ENCODE measurements at regions not wholly inside any gene's neighbourhood (a gene's known extent, or its start where the extent isn't known, plus 50 kb on each side); places are given as distances from the start of the nearest gene placed in this dataset.

- no peaks in the 10 kb centered on the region for H3F3A ChIP-seq (ENCODE audit: control insufficient read depth, insufficient read depth)
- H3K4me3 ChIP-seq (ENCODE audit: low read length), result no peak overlapping the region
- no peaks in the 10 kb centered on the region for H3K4me1 ChIP-seq (ENCODE audit: control insufficient read depth, low read length)
- H4K20me1 ChIP-seq (ENCODE audit: control insufficient read depth, insufficient read depth, low read depth, low read length), result no peaks in the 10 kb centered on the region
- no peaks in the 10 kb centered on the region for H3K79me2 ChIP-seq (ENCODE audit: control insufficient read depth, low read length)
- no peak overlapping the region for H3K27ac ChIP-seq (ENCODE audit: low read depth, low read length)
- H3K27me3 ChIP-seq (ENCODE audit: control insufficient read depth, low read length), result no peaks in the 10 kb centered on the region
- no peaks in the 10 kb centered on the region for H3K9me2 ChIP-seq (replicated peaks; ENCODE audit: control insufficient read depth, low read length)
- TF ChIP-seq EZH2phosphoT487 (IDR thresholded peaks at IDR 0.05; ENCODE audit: borderline replicate concordance, low read length), result no peak
- no peak for TF ChIP-seq CTCF (IDR thresholded peaks at IDR 0.05; ENCODE audit: low read depth, low read length, poor library complexity, severe bottlenecking)
- H3K9me3 ChIP-seq (ENCODE audit: control insufficient read depth, insufficient read depth, low read length), result no peaks in the 10 kb centered on the region
- no peak overlapping the region for H3K4me2 ChIP-seq (ENCODE audit: low read length)
- no peaks in the 10 kb centered on the region for H3K36me3 ChIP-seq (ENCODE audit: control insufficient read depth, low read length)
Observed at GRCh38 chr13:105816994-105817393, 718.5 kb downstream of the EFNB2 start.

- Histone ChIP-seq H3K9me3 (ENCODE audit: control insufficient read depth, insufficient read depth, low read length) (no peaks in the 10 kb centered on the region), H3K4me2 (ENCODE audit: low read length) (no peak overlapping the region), H3K4me3 (ENCODE audit: low read length) (no peak overlapping the region), H3K9me2 (replicated peaks; ENCODE audit: control insufficient read depth, low read length) (no peaks in the 10 kb centered on the region), H3F3A (ENCODE audit: control insufficient read depth, insufficient read depth) (no peaks in the 10 kb centered on the region), H3K27me3 (ENCODE audit: control insufficient read depth, low read length) (no peaks in the 10 kb centered on the region), H4K20me1 (ENCODE audit: control insufficient read depth, insufficient read depth, low read depth, low read length) (no peaks in the 10 kb centered on the region), H3K79me2 (ENCODE audit: control insufficient read depth, low read length) (no peaks in the 10 kb centered on the region), H3K36me3 (ENCODE audit: control insufficient read depth, low read length) (no peaks in the 10 kb centered on the region), H3K4me1 (ENCODE audit: control insufficient read depth, low read length) (no peaks in the 10 kb centered on the region), H3K27ac (ENCODE audit: low read depth, low read length) (no peak overlapping the region)
- TF ChIP-seq CTCF (IDR thresholded peaks at IDR 0.05; ENCODE audit: low read depth, low read length, poor library complexity, severe bottlenecking), result no peak
- TF ChIP-seq EZH2phosphoT487 (IDR thresholded peaks at IDR 0.05; ENCODE audit: borderline replicate concordance, low read length), result no peak
Observed at GRCh38 chr13:105814902-105815250, 720.6 kb downstream of the EFNB2 start.

GRCh38 chr13:105814219-105814901, 721.1 kb downstream of the EFNB2 start:
- Histone ChIP-seq H3K9me3 (ENCODE audit: control insufficient read depth, insufficient read depth, low read length) (no peaks in the 10 kb centered on the region), H3K27me3 (ENCODE audit: control insufficient read depth, low read length) (no peaks in the 10 kb centered on the region), H3K36me3 (ENCODE audit: control insufficient read depth, low read length) (no peaks in the 10 kb centered on the region), H3K27ac (ENCODE audit: low read depth, low read length) (no peak overlapping the region), H3K4me1 (ENCODE audit: control insufficient read depth, low read length) (no peaks in the 10 kb centered on the region), H3K4me3 (ENCODE audit: low read length) (no peak overlapping the region), H3F3A (ENCODE audit: control insufficient read depth, insufficient read depth) (no peaks in the 10 kb centered on the region), H3K4me2 (ENCODE audit: low read length) (no peak overlapping the region), H3K9me2 (replicated peaks; ENCODE audit: control insufficient read depth, low read length) (no peaks in the 10 kb centered on the region), H4K20me1 (ENCODE audit: control insufficient read depth, insufficient read depth, low read depth, low read length) (no peaks in the 10 kb centered on the region), H3K79me2 (ENCODE audit: control insufficient read depth, low read length) (no peaks in the 10 kb centered on the region)
- TF ChIP-seq CTCF (IDR thresholded peaks at IDR 0.05; ENCODE audit: low read depth, low read length, poor library complexity, severe bottlenecking) (no peak), EZH2phosphoT487 (IDR thresholded peaks at IDR 0.05; ENCODE audit: borderline replicate concordance, low read length) (no peak)
